GM19468 (cell line): ENCODE measurements at regions not wholly inside any gene's neighbourhood (a gene's known extent, or its start where the extent isn't known, plus 50 kb on each side); places are given as distances from the start of the nearest gene placed in this dataset.
"Not testable (repeated sequence)": the region's sequence is repeated elsewhere in the genome, so short reads cannot be mapped to it uniquely, and the experiment has no call there.

Experiments used
- ATAC-seq: cut with Tn5 transposase; IDR thresholded peaks from one replicate; pipeline ENCODE4 v1.9.1; 2021; ENCODE audit warnings: mild to moderate bottlenecking, moderate library complexity, moderate number of reproducible peaks; ENCODE audit not compliant: unreplicated experiment; ENCODE audit errors: extremely low read depth

- ATAC-seq, result no peak
These were observed 61.5 kb downstream of the PRDM13 start for GRCh38 chr6:99668036-99668705.

- no peak for ATAC-seq
These were observed 83.5 kb downstream of the PRDM13 start for GRCh38 chr6:99689916-99690685.

GRCh38 chr6:99702287-99702686 is 95.7 kb downstream of the PRDM13 start:
- ATAC-seq, result not testable (repeated sequence)

GRCh38 chr6:99709062-99709461 is 102.4 kb downstream of the PRDM13 start:
- ATAC-seq, result no peak

- no peak for ATAC-seq
These were observed 104.7 kb downstream of the PRDM13 start for GRCh38 chr6:99711302-99711701.

- ATAC-seq, result no peak
These were observed 105.3 kb downstream of the PRDM13 start for GRCh38 chr6:99711925-99712324.

- ATAC-seq, result no peak
These were observed 105.9 kb downstream of the PRDM13 start for GRCh38 chr6:99712519-99712918.

GRCh38 chr6:99722043-99722442 is 115.4 kb downstream of the PRDM13 start:
- not testable (repeated sequence) for ATAC-seq

- not testable (repeated sequence) for ATAC-seq
These were observed 123.6 kb downstream of the PRDM13 start for GRCh38 chr6:99730237-99730636.

- ATAC-seq, result no peak
These were observed 129.7 kb downstream of the PRDM13 start for GRCh38 chr6:99736302-99736701.

GRCh38 chr6:99739526-99739925 is 132.9 kb downstream of the PRDM13 start:
- no peak for ATAC-seq

- ATAC-seq, result no peak
These were observed 134.5 kb downstream of the PRDM13 start for GRCh38 chr6:99741092-99741491.

GRCh38 chr6:99743647-99744046 is 137.0 kb downstream of the PRDM13 start:
- ATAC-seq, result no peak

GRCh38 chr6:99745651-99746050 is 139.0 kb downstream of the PRDM13 start:
- no peak for ATAC-seq

- ATAC-seq, result peak; percentile 96
These were observed 139.7 kb downstream of the PRDM13 start for GRCh38 chr6:99746261-99746895.

- ATAC-seq, result no peak
These were observed 155.1 kb downstream of the PRDM13 start for GRCh38 chr6:99761711-99762110.

GRCh38 chr6:99768166-99768565 is 161.5 kb downstream of the PRDM13 start:
- no peak for ATAC-seq

- ATAC-seq, result no peak
These were observed 173.3 kb downstream of the PRDM13 start for GRCh38 chr6:99779631-99780555.

GRCh38 chr6:99780556-99780885 is 173.9 kb downstream of the PRDM13 start:
- ATAC-seq, result no peak

- no peak for ATAC-seq
These were observed 183.1 kb downstream of the PRDM13 start for GRCh38 chr6:99789767-99790166.
